HK-2 (cell line): ENCODE measurements at regions not wholly inside any gene's neighbourhood (a gene's known extent, or its start where the extent isn't known, plus 50 kb on each side); places are given as distances from the start of the nearest gene placed in this dataset.
A peak's percentile ranks its signal among the peaks of the same experiment; 100 is the strongest.
"Not testable (repeated sequence)": the region's sequence is repeated elsewhere in the genome, so short reads cannot be mapped to it uniquely, and the experiment has no call there.

Source experiments
- DNase-seq: peaks from one replicate; pipeline ENCODE4 v3.0.0-alpha.2; 2018; ENCODE audit not compliant: unreplicated experiment

- no peak for DNase-seq
Observed at GRCh38 chr16:87027056-87027616, 290.1 kb downstream of the C16orf95 start.

- DNase-seq: no peak
Observed at GRCh38 chr16:87028481-87029320, 288.5 kb downstream of the C16orf95 start.

GRCh38 chr16:87032554-87032953, 284.6 kb downstream of the C16orf95 start:
- DNase-seq: no peak

GRCh38 chr16:87033021-87033471, 284.1 kb downstream of the C16orf95 start:
- no peak for DNase-seq

GRCh38 chr16:87033541-87034300, 283.5 kb downstream of the C16orf95 start:
- DNase-seq: no peak

GRCh38 chr16:87034317-87034716, 282.9 kb downstream of the C16orf95 start:
- no peak for DNase-seq

- no peak for DNase-seq
Observed at GRCh38 chr16:87035053-87035452, 282.1 kb downstream of the C16orf95 start.

- no peak for DNase-seq
Observed at GRCh38 chr16:87037012-87037411, 280.2 kb downstream of the C16orf95 start.

- not testable (repeated sequence) for DNase-seq
Observed at GRCh38 chr16:87038528-87038927, 278.7 kb downstream of the C16orf95 start.

GRCh38 chr16:87040169-87041117, 276.7 kb downstream of the C16orf95 start:
- DNase-seq: no peak

- no peak for DNase-seq
Observed at GRCh38 chr16:87041286-87041685, 275.9 kb downstream of the C16orf95 start.

- no peak for DNase-seq
Observed at GRCh38 chr16:87042551-87043230, 274.5 kb downstream of the C16orf95 start.

- DNase-seq: no peak
Observed at GRCh38 chr16:87043231-87044031, 273.8 kb downstream of the C16orf95 start.

GRCh38 chr16:87044032-87044382, 273.2 kb downstream of the C16orf95 start:
- DNase-seq: peak; percentile 58

- no peak for DNase-seq
Observed at GRCh38 chr16:87044829-87045228, 272.4 kb downstream of the C16orf95 start.

GRCh38 chr16:87045466-87046216, 271.6 kb downstream of the C16orf95 start:
- no peak for DNase-seq

GRCh38 chr16:87046235-87046634, 271.0 kb downstream of the C16orf95 start:
- DNase-seq: no peak

- no peak for DNase-seq
Observed at GRCh38 chr16:87047221-87048037, 269.8 kb downstream of the C16orf95 start.
